HG03342 (cell line): ENCODE measurements at regions not wholly inside any gene's neighbourhood (a gene's known extent, or its start where the extent isn't known, plus 50 kb on each side); places are given as distances from the start of the nearest gene placed in this dataset.

ENCODE experiments used
- ATAC-seq: cut with Tn5 transposase; IDR thresholded peaks from one replicate; pipeline ENCODE4 v1.9.1; 2021; ENCODE audit warnings: mild to moderate bottlenecking, moderate library complexity; ENCODE audit not compliant: unreplicated experiment

DNA sequence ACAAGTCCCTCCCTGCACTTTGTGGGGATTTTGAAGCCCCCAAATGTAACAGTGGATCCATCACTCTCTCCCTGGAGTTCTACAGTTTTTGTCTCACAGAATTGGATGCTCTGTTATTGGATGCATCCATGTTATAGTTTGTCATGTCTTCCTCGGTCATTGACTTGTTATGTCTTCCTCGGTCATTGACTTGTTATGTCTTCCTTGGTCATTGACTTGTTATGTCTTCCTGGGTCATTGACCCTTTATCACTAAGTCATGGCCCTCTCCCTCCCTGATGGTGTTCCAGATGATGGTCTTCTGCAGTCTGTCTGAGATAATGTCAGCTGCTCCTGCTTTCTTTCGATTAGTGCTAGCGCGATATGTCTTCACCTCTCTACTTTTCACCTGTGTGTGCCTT is 981.5 kb downstream of the BRD1 start:
- no peak for ATAC-seq

DNA sequence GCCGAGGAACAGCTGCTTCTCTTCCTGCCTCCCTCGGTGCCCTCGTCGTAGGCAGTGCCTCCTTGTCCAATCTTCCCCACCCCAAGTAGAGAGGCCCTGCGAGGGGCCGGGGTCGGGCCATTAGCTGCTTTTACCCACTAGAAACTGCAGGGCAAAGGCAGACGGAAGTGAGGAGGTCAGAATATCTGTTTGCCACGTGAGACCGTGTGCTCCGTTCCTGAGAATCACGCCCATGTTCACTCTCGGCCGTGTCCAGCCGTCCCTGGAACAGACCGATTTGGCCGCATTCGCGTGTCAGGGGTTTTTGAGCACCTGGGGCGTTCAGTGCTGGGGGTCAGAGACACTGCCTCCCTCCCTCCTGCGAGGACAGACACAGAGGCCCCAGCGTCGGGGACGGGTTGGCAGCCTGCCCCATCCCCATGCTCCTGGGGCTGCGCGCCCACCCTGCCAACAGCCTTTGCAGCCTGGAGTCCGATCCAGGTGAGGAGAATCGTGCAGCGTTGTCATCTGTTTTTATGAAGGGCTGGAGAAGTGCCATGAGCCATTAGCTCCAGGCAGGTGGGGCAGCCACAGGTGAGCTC is 982.2 kb downstream of the BRD1 start:
- no peak for ATAC-seq

- no peak for ATAC-seq
Observed at GRCh38 chr22:48844056-48844675, 983.5 kb downstream of the BRD1 start.

DNA sequence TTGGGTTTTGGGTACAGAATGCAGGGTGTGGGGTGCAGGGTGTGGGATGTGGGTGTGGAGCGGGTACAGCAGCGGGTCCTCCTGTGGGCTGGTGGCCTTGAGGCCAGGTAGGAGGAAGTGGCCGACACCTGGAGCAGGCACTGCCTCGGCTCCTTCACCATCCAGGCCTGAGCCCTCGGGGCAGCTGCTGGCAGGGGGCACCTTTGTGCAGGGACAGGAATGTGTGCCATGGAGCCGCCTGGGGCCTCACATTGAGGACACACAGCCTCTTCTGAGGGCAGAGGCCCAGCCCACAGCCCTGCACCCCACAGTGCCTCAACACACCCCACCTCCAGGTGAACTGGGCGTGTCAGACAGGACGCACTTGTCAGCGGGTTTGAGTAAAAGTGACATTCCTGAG is 984.0 kb downstream of the BRD1 start:
- no peak for ATAC-seq

DNA sequence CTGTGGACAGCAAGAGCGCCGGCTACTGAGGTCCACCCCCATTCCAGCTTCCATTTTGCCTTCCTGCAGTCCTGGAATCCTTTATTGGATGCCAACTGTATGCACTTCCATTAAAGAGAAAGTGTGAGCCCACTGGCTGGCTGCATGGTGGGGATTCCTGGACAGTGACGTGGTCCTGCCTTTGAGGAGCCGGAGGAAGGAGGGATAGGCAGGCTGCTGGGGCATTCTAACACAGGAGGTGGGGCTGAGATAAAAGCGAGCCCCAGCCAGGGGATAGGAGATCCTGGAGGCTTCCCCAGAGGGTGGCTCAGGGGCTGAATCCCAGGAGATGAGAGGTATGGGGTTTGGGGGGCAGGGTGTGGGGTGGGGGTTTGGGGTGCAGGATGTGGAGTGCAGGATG is 984.7 kb downstream of the BRD1 start:
- ATAC-seq: no peak

DNA sequence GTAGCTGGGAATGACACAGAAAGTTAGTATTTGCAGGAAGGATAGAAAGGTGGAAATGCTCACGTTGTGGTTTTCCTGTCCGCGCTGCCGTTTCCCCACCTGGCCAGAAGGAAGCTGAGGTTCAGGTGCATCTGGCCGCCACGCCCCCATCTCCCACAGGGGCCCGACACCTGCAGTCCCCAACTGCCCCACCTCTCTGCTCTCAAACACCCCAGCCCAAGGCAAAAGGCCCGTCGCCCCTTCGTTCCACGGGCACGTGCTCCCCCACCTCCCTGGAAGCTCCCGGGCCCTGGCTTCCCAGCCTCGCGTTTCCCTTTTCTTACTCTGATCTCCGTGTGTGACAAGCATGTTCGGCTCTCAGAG is 985.1 kb downstream of the BRD1 start:
- ATAC-seq: no peak

GRCh38 chr22:48841881-48842582 is 985.6 kb downstream of the BRD1 start:
- ATAC-seq: no peak

- no peak for ATAC-seq
Observed at GRCh38 chr22:48840112-48840949, 987.3 kb downstream of the BRD1 start.

GRCh38 chr22:48838846-48839730 is 988.6 kb downstream of the BRD1 start:
- no peak for ATAC-seq

DNA sequence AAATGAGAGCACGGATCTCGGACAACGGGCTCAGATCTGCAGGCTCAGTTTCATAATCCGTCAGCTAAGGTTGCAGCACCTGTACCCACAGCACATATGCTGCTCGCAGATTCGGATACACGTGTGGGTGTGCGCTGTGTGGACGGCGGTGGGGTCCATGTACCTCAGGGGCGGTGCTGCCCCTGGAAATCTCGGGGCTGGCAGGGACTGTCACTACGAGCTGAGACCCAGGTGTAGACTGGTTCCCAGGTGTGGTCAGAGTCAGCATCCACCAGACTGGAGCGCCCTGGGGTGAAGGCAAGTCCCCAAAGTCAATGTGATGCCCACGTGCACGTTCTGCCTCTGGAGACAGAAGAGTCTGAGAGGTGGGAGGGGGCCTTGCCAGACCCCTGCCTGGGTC is 989.3 kb downstream of the BRD1 start:
- no peak for ATAC-seq

DNA sequence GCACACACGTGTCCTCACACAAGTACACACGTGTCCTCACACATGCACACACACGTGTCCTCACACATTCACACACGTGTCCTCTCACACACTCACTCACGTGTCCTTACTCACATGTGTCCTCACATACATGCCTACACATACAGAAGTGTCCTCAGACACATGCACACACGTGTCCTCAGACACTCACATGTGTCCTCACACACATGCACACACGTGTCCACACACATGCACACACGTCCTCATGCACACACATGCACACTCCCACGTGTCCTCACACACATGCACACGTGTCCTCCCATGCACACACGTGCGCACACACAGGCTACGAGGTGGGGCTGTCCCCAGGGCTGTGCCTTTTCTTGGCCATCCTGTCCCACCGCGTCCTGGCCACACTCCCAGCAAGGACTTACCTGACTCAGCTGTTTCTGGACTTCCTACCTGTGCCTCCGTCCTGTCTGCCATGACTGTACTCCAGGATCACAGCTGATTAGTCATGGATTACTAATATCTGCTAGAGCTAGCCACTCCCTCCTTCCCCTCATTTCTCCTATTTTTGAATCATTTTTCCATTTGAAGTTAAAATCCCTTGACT is 990.2 kb downstream of the BRD1 start:
- no peak for ATAC-seq

DNA sequence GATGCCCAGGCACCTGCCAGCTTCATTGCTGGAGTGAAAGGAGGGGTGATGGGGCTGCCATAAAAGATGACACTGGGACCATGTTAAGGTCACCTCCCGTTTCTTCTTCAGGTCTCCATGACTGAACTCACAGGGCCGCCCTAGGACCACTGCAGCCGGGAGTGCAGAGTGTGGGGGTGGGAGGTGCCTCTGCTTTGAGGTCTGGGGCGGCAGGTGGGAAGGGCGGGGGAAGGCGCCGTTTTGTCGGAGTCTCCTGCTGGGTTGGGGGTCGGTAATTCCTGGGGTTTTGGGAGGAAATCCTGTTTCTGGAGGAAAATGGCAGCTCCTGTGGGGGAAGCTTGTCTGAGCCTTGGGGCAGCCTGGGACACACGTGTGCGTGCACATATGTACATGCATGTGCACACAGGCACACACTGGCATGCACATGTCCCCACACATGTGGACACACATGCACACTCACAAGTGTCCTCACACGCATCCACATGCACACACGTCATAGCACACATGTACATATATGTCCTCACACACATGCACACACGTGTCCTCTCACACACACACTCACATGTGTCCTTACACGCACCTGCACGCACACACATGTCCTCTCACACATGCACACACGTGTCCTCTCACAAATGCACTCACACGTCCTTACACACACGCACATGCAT is 990.9 kb downstream of the BRD1 start:
- no peak for ATAC-seq

- ATAC-seq: no peak
Observed at GRCh38 chr22:48835857-48836672, 991.6 kb downstream of the BRD1 start.

GRCh38 chr22:48835364-48835763 is 992.3 kb downstream of the BRD1 start:
- no peak for ATAC-seq

- ATAC-seq: no peak
Observed at GRCh38 chr22:48834404-48834803, 993.3 kb downstream of the BRD1 start.

- ATAC-seq: no peak
Observed at GRCh38 chr22:48832592-48832991, 995.1 kb downstream of the BRD1 start.

DNA sequence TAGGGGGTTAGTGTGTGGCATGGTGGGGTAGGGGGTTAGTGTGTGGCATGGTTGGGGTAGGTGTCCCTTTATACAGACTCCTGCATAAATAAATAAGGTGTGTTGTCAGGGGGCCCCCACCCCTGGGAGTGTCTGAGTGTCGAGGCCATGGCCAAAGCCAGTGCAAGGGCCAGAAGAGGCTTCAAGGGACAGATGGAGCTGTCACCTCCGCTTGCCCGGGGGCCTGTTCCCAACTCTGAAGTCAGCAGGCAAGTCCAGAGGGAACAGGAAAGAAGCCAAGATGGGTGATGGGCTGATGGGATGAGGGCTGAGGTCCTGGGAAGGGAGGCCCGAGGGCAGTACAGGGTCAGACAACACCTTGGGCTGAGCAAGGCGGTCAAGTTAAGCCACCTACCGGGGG is 997.8 kb downstream of the BRD1 start:
- no peak for ATAC-seq

DNA sequence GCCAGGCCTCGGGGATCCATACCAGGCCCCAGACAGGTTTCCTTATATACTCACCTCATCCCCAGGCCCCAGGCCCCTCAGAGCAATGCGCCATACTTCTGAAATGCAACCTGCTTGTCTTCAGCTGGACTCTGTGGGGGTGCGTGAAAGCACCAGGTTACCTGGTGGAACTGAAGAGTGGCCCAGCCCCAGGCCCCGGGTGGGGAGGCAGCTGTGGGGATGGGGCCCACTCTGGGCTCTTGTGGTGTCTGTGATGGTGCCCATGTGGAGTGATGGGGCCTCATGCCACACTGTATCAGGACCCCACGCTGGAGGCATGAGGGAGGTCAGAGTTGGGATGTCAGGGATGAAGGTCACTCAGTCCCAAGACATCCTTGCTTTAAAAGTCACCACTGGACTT is 999.0 kb downstream of the BRD1 start:
- no peak for ATAC-seq
